K562 (cell line): ENCODE measurements at regions not wholly inside any gene's neighbourhood (a gene's known extent, or its start where the extent isn't known, plus 50 kb on each side); places are given as distances from the start of the nearest gene placed in this dataset.

Source experiments
- BRCA1 ChIP-seq, 2 experiments: fragments of 450-650 bp in 1 of 2; sonication (generic) in 1 of 2; formaldehyde crosslinking in 1 of 2; IDR thresholded peaks; 2 replicates each; pipeline versions ENCODE4 v1.5.0 to v1.6.1; 2017 to 2020; ENCODE audit warnings: mild to moderate bottlenecking in 1 of 2, missing genetic modification reagents in 1 of 2
- CXXC5 ChIP-seq: fragments of 250-450 bp; sonication (Bioruptor Pico); IDR thresholded peaks from 2 replicates; pipeline ENCODE4 v1.8.0; 2022; ENCODE audit warnings: inconsistent platforms, mild to moderate bottlenecking, moderate library complexity
- FUS ChIP-seq: fragments of 200-400 bp; formaldehyde crosslinking; optimal IDR thresholded peaks from 2 replicates; pipeline ENCODE3; 2017; ENCODE audit warnings: low read depth, low read length
- KDM2B ChIP-seq: fragments of 250-450 bp; sonication (Bioruptor Pico); IDR thresholded peaks from 2 replicates; pipeline ENCODE4 v1.8.0; 2021; ENCODE audit warnings: mild to moderate bottlenecking, moderate library complexity
- MTA1 ChIP-seq: fragments of 450-650 bp; IDR thresholded peaks from 2 replicates; pipeline ENCODE4 v1.6.1; 2017; ENCODE audit warnings: borderline replicate concordance
- MTA3 ChIP-seq: fragments of 450-650 bp; formaldehyde crosslinking; IDR thresholded peaks from 2 replicates; pipeline ENCODE4 v1.6.1; 2017; ENCODE audit warnings: mild to moderate bottlenecking, borderline replicate concordance
- ZFP1 ChIP-seq: fragments of 450-650 bp; formaldehyde crosslinking; IDR thresholded peaks from 2 replicates; pipeline ENCODE4 v1.4.0; 2020; ENCODE audit warnings: mild to moderate bottlenecking, mixed read lengths
- ZNF778 ChIP-seq: fragments of 450-650 bp; formaldehyde crosslinking; IDR thresholded peaks from 2 replicates; pipeline ENCODE4 v1.4.0; 2020; ENCODE audit warnings: mild to moderate bottlenecking, moderate library complexity
- TF ChIP-seq, protein P1 (sequence below): fragments of 450-650 bp; IDR thresholded peaks from 2 replicates; pipeline ENCODE4 v1.6.1; 2016; ENCODE audit warnings: mild to moderate bottlenecking
- TF ChIP-seq, protein P2 (sequence below): IDR thresholded peaks from 2 replicates; pipeline ENCODE4 v1.6.1; 2012; ENCODE audit warnings: low read depth, low read length, improper control_type of control experiment, borderline replicate concordance
- TF ChIP-seq, protein P3 (sequence below), 2 experiments: fragments of 450-650 bp; IDR thresholded peaks; 2 replicates each; pipeline ENCODE4 v1.6.1; 2016; ENCODE audit warnings: mild to moderate bottlenecking in 2 of 2, borderline replicate concordance in 1 of 2, low read depth in 1 of 2, moderate library complexity in 1 of 2
- TF ChIP-seq, protein P4 (sequence below): fragments of 250-450 bp; sonication (Bioruptor Pico); IDR thresholded peaks from 2 replicates; pipeline ENCODE4 v1.4.0; 2020; ENCODE audit warnings: borderline replicate concordance

DNA sequence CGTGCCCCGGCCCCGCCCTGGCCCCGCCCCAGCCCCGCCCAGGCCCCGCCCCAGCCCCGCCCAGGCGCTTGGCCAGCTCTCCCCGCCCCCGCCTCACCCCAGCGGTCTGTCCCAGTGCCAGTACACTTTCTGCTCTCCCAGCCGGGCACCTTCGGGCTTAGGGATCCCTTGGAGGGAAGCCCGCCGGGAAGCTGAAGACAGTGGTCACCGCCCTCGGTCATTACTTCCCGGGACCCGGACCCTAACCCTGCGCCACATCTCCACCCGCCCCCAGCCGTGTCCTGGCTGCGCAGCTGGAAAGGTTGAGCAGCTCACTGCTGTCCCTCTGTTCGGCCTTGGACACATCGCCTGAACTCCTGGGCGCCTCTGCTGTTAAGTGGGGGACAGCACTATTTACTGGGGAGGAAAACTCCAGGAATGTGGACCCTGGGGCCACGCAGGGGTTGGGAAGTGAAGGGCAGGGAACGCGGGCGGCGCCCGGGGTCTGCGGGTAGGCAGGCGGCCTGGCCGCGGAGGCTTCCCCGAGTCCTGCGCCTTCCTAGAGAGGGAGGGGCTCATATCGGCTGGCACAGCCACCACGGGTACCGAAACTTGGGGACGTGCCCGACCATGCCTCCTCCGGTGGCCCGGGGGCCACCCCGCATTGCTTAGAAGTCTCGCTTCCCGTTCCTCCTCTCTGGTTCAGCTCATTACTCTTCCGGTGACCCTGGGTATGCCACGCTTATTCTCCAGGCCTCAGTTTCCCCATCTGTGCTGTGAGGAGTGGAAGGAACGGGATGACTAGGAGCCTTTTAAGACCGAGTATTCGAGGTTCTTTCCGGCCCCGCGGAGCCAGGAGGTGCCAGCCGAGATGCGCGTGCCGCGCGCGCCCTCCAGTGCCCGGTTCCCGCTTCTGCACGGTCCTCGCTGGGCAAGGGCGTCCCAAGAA is 121.0 kb downstream of the GYPC start (continued):
- TF ChIP-seq, protein P1, sequence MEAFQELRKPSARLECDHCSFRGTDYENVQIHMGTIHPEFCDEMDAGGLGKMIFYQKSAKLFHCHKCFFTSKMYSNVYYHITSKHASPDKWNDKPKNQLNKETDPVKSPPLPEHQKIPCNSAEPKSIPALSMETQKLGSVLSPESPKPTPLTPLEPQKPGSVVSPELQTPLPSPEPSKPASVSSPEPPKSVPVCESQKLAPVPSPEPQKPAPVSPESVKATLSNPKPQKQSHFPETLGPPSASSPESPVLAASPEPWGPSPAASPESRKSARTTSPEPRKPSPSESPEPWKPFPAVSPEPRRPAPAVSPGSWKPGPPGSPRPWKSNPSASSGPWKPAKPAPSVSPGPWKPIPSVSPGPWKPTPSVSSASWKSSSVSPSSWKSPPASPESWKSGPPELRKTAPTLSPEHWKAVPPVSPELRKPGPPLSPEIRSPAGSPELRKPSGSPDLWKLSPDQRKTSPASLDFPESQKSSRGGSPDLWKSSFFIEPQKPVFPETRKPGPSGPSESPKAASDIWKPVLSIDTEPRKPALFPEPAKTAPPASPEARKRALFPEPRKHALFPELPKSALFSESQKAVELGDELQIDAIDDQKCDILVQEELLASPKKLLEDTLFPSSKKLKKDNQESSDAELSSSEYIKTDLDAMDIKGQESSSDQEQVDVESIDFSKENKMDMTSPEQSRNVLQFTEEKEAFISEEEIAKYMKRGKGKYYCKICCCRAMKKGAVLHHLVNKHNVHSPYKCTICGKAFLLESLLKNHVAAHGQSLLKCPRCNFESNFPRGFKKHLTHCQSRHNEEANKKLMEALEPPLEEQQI: no peak
- TF ChIP-seq BRCA1 (IDR thresholded peaks at IDR 0.05) (no peak), BRCA1 (CRISPR knock-in tag; IDR thresholded peaks at IDR 0.05) (no peak), MTA3 (no peak), MTA1 (no peak), ZFP1 (CRISPR knock-in tag) (no peak), KDM2B (CRISPR knock-in tag) (no peak), ZNF778 (no peak), CXXC5 (CRISPR knock-in tag) (no peak), FUS (no peak)
- TF ChIP-seq, protein P2, sequence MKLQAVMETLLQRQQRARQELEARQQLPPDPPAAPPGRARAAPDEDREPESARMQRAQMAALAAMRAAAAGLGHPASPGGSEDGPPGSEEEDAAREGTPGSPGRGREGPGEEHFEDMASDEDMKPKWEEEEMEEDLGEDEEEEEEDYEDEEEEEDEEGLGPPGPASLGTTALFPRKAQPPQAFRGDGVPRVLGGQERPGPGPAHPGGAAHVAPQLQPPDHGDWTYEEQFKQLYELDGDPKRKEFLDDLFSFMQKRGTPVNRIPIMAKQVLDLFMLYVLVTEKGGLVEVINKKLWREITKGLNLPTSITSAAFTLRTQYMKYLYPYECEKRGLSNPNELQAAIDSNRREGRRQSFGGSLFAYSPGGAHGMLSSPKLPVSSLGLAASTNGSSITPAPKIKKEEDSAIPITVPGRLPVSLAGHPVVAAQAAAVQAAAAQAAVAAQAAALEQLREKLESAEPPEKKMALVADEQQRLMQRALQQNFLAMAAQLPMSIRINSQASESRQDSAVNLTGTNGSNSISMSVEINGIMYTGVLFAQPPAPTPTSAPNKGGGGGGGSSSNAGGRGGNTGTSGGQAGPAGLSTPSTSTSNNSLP: no peak
- TF ChIP-seq, protein P3, sequence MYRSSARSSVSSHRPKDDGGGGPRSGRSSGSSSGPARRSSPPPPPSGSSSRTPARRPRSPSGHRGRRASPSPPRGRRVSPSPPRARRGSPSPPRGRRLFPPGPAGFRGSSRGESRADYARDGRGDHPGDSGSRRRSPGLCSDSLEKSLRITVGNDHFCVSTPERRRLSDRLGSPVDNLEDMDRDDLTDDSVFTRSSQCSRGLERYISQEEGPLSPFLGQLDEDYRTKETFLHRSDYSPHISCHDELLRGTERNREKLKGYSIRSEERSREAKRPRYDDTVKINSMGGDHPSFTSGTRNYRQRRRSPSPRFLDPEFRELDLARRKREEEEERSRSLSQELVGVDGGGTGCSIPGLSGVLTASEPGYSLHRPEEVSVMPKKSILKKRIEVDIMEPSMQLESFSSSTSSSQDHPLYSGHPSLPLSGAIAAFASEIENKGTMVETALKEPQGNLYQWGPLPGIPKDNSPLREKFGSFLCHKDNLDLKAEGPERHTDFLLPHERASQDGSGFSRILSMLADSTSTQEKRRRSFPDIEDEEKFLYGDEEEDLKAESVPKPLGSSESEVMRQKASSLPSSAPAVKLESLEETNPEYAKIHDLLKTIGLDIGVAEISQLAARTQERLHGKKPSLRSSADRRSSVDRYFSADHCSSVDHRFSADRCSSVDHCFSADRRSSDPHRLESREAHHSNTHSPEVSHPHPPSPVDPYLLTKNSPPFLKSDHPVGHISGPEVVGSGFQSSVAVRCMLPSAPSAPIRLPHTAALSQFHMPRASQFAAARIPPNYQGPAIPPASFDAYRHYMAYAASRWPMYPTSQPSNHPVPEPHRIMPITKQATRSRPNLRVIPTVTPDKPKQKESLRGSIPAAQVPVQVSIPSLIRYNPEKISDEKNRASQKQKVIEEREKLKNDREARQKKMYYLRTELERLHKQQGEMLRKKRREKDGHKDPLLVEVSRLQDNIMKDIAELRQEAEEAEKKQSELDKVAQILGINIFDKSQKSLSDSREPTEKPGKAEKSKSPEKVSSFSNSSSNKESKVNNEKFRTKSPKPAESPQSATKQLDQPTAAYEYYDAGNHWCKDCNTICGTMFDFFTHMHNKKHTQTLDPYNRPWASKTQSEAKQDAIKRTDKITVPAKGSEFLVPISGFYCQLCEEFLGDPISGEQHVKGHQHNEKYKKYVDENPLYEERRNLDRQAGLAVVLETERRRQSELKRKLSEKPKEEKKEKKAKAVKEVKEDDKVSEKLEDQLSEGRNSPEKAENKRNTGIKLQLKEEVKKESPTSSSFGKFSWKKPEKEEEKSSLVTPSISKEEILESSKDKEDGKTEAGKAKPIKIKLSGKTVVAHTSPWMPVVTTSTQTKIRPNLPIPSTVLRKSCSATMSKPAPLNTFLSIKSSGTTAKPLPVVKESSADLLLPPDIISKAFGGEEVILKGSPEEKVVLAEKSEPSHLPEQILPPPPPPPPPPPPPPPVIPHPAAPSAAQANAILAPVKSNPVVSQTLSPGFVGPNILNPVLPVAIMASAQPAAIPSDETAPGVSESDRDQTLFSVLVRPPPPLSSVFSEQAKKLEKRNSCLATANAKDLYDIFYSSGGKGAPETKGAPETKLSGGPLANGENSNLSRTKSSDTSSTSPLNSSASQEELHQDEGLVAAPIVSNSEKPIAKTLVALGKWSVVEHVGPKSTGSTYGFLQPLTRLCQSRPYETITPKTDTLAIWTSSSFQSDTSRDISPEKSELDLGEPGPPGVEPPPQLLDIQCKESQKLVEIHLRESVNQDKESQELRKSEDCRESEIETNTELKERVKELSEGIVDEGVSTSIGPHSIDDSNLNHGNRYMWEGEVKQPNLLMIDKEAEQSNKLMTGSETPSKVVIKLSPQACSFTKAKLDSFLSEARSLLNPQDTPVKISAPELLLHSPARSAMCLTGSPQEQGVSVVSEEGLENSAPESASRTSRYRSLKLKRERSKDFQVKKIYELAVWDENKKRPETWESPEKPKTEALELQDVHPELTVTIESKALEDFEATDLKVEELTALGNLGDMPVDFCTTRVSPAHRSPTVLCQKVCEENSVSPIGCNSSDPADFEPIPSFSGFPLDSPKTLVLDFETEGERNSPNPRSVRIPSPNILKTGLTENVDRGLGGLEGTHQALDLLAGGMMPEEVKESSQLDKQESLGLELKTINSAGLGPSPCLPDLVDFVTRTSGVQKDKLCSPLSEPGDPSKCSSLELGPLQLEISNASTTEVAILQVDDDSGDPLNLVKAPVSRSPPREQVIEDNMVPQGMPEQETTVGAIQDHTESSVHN (IDR thresholded peaks at IDR 0.05; ENCODE audit: borderline replicate concordance in 1 of 2, low read depth in 1 of 2): no peak
- TF ChIP-seq, protein P4, sequence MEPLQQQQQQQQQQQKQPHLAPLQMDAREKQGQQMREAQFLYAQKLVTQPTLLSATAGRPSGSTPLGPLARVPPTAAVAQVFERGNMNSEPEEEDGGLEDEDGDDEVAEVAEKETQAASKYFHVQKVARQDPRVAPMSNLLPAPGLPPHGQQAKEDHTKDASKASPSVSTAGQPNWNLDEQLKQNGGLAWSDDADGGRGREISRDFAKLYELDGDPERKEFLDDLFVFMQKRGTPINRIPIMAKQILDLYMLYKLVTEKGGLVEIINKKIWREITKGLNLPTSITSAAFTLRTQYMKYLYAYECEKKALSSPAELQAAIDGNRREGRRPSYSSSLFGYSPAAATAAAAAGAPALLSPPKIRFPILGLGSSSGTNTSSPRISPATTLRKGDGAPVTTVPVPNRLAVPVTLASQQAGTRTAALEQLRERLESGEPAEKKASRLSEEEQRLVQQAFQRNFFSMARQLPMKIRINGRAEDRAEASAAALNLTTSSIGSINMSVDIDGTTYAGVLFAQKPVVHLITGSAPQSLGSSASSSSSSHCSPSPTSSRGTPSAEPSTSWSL (CRISPR knock-in tag): no peak
